Body of pancreas (tissue), 4 donors: ENCODE measurements at regions not wholly inside any gene's neighbourhood (a gene's known extent, or its start where the extent isn't known, plus 50 kb on each side); places are given as distances from the start of the nearest gene placed in this dataset.

Source experiments
- ATAC-seq: fragments of 150-250 bp; one replicate; pipeline ENCODE4 v1.9.1; 2016
- DNase-seq, 4 donors: peaks; one replicate each; pipeline ENCODE4 v3.0.0-alpha.2; 2019
- H3K27ac ChIP-seq, 4 donors: fragments of 200-600 bp; sonication (generic); 1 replicate in 3 of 4; 2 replicates in 1 of 4; pipeline versions ENCODE4 v1.5.1 to v1.6.1; 2016 to 2019; ENCODE audit warnings: mild to moderate bottlenecking in 1 of 4, mixed read lengths in 1 of 4, moderate library complexity in 1 of 4
- H3K27me3 ChIP-seq, 2 donors: fragments of 200-600 bp; sonication (generic); one replicate each; pipeline ENCODE4 v1.6.0; 2016; ENCODE audit warnings: mild to moderate bottlenecking in 1 of 2
- H3K36me3 ChIP-seq, 2 donors: fragments of 200-600 bp; sonication (generic); replicated peaks in 1 of 2; 2 replicates each; pipeline ENCODE4 v1.5.1; 2016; ENCODE audit warnings: low read depth in 2 of 2; ENCODE audit not compliant: insufficient read depth in 1 of 2
- H3K4me1 ChIP-seq: fragments of 200-600 bp; sonication (generic); one replicate; pipeline ENCODE4 v1.6.0; 2016
- H3K4me3 ChIP-seq, 2 donors: fragments of 200-600 bp; sonication (generic); 1 replicate in 1 of 2; 2 replicates in 1 of 2; pipeline ENCODE4 v1.5.1; 2016 to 2019
- H3K9me3 ChIP-seq, 3 donors: fragments of 200-600 bp; sonication (generic); 1 replicate in 2 of 3; 2 replicates in 1 of 3; pipeline ENCODE4 v1.5.1; 2016
- CTCF ChIP-seq, 7 experiments: fragments of 450-650 bp in 4 of 7; fragments of 200-600 bp in 3 of 7; sonication (generic) in 3 of 7; IDR thresholded peaks; one replicate each; pipeline ENCODE4 v1.5.1; 2016 to 2019; ENCODE audit warnings: antibody characterized with exemption in 7 of 7
- POLR2A ChIP-seq, 3 donors: fragments of 450-650 bp; IDR thresholded peaks; one replicate each; pipeline ENCODE4 v1.6.1; 2016; ENCODE audit warnings: antibody characterized with exemption in 3 of 3, mild to moderate bottlenecking in 2 of 3
- WGBS, 2 donors: methylation state at CpG; one replicate each; pipeline ENCODE4 v1.1.5; 2017; 5-methylcytosine and 5-hydroxymethylcytosine counted together
- intact Hi-C: fragments of 100-400 bp; cut with DNase I; formaldehyde crosslinking; loops from one replicate; pipeline ENCODE4 v1.15.1; 2023

GRCh38 chr15:70503073-70503745, 260.1 kb downstream of the UACA start:
- TF ChIP-seq CTCF (IDR thresholded peaks at IDR 0.05) (no peak), POLR2A (IDR thresholded peaks at IDR 0.05) (no peak)
- Histone ChIP-seq H3K9me3 (no peaks in the 10 kb centered on the region), H3K4me1 (peaks cover 6% of the 10 kb centered on the region), H3K27ac (no peak overlapping the region), H3K36me3 (no peaks in the 10 kb centered on the region), H3K4me3 (no peak overlapping the region), H3K27me3 (no peaks in the 10 kb centered on the region)
- intact Hi-C loops = no loop called here
- ATAC-seq (no peak), DNase-seq (no peak)
- WGBS, 2 donors = 74 to 88% methylated on average over 8 of the region's 8 CpGs

GRCh38 chr15:70502529-70502928, 260.8 kb downstream of the UACA start:
- ATAC-seq (no peak), DNase-seq (no peak)
- no peaks in the 10 kb centered on the region for H3K36me3 ChIP-seq
- peaks cover 6% of the 10 kb centered on the region for H3K4me1 ChIP-seq
- H3K27ac ChIP-seq = no peak overlapping the region
- intact Hi-C loops = no loop called here
- TF ChIP-seq POLR2A (IDR thresholded peaks at IDR 0.05) = no peak
- no peak for TF ChIP-seq CTCF (IDR thresholded peaks at IDR 0.05)
- no peaks in the 10 kb centered on the region for H3K27me3 ChIP-seq
- WGBS, 2 donors = 83 to 90% methylated on average over 10 of the region's 10 CpGs
- no peaks in the 10 kb centered on the region for H3K9me3 ChIP-seq
- no peak overlapping the region for H3K4me3 ChIP-seq

DNA sequence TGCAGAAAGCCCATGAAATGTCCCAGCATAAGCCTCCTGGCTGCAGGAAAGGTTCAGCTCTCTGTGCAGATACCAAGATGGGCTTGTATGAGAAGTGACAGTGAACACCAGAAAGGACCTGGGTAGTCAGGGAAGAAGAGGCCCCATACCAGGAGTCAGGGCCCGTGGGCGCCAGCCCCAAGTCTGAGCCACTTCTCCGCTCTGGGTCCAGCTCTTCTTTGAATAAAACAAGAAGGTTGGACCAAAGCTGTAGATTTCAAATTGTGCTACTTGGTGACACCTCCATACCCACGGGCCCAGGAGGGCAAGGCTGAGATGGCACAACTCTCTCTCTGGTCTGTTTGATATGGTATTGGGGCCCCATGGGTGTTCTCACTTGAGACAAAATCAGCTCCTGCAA, 261.5 kb downstream of the UACA start:
- H3K4me1 ChIP-seq = peaks cover 6% of the 10 kb centered on the region
- no peaks in the 10 kb centered on the region for H3K36me3 ChIP-seq
- H3K4me3 ChIP-seq = no peak overlapping the region
- TF ChIP-seq CTCF (IDR thresholded peaks at IDR 0.05) (no peak), POLR2A (IDR thresholded peaks at IDR 0.05) (no peak)
- no peaks in the 10 kb centered on the region for H3K9me3 ChIP-seq
- no peaks in the 10 kb centered on the region for H3K27me3 ChIP-seq
- intact Hi-C loops = no loop called here
- no peak overlapping the region for H3K27ac ChIP-seq
- ATAC-seq (no peak), DNase-seq (no peak)
- WGBS, 2 donors = 78 to 80% methylated on average over 4 of the region's 4 CpGs

- Histone ChIP-seq H3K27me3 (no peaks in the 10 kb centered on the region), H3K4me3 (no peak overlapping the region), H3K36me3 (no peaks in the 10 kb centered on the region), H3K4me1 (peaks cover 6% of the 10 kb centered on the region), H3K27ac (no peak overlapping the region), H3K9me3 (no peaks in the 10 kb centered on the region)
- TF ChIP-seq CTCF (IDR thresholded peaks at IDR 0.05) (no peak), POLR2A (IDR thresholded peaks at IDR 0.05) (no peak)
- WGBS, 2 donors = 86 to 88% methylated on average over 8 of the region's 8 CpGs
- ATAC-seq (no peak), DNase-seq (no peak)
- intact Hi-C loops = no loop called here
Observed at GRCh38 chr15:70501121-70501727, 262.1 kb downstream of the UACA start.

DNA sequence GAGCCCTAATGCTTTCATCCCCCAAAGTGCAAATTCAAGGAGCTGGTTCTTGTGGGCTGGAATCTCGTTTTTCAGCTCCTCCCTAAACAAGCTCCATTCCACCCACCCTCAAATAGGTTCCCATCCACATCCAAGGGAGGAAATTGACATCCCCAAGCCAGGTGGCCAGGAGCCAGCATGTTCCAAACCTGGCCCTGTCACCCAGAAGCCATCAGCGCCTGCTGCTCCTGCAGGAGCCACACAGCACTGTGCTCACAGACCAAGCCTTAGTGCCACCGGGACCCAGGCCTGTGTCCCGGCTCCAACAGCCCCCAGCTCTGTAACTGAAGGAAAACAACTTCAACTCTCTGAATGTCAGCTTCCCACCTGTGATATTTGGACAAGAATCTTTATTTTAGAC, 263.6 kb downstream of the UACA start:
- no peaks in the 10 kb centered on the region for H3K9me3 ChIP-seq
- intact Hi-C loops = loop anchor here (10.0 kb wide), 1 partner anchor 765 kb away; no protein-coding TSS in a partner anchor
- no peak for ATAC-seq
- H3K36me3 ChIP-seq = no peaks in the 10 kb centered on the region
- no peaks in the 10 kb centered on the region for H3K27me3 ChIP-seq
- H3K27ac ChIP-seq = no peak overlapping the region
- peaks cover 6% of the 10 kb centered on the region for H3K4me1 ChIP-seq
- H3K4me3 ChIP-seq = no peak overlapping the region
- DNase-seq = no peak
- TF ChIP-seq POLR2A (IDR thresholded peaks at IDR 0.05) (no peak), CTCF (IDR thresholded peaks at IDR 0.05) (no peak)
- WGBS, 2 donors = 75 to 77% methylated on average over 4 of the region's 4 CpGs
